HepG2 (cell line): ENCODE measurements at regions not wholly inside any gene's neighbourhood (a gene's known extent, or its start where the extent isn't known, plus 50 kb on each side); places are given as distances from the start of the nearest gene placed in this dataset.

Experiments
- CREM ChIP-seq, 2 experiments: sonication (generic) in 1 of 2; formaldehyde crosslinking in 1 of 2; IDR thresholded peaks; 2 replicates each; pipeline versions ENCODE4 v1.4.0 to v1.6.1; 2016 to 2020; ENCODE audit warnings: antibody characterized with exemption in 1 of 2, mild to moderate bottlenecking in 1 of 2, missing genetic modification reagents in 1 of 2
- CTCF ChIP-seq: sonication (generic); formaldehyde crosslinking; IDR thresholded peaks from 2 replicates; pipeline ENCODE4 v1.5.0; 2020; ENCODE audit warnings: mild to moderate bottlenecking, missing genetic modification reagents, moderate library complexity
- HCFC1 ChIP-seq: fragments of 150-350 bp; IDR thresholded peaks from 2 replicates; pipeline ENCODE4 v1.6.1; 2014; ENCODE audit warnings: low read depth, low read length
- KLF16 ChIP-seq, 2 experiments: sonication (generic) in 1 of 2; formaldehyde crosslinking in 1 of 2; IDR thresholded peaks; 2 replicates each; pipeline versions ENCODE4 v1.6.1 to v1.8.0; 2016 to 2023; ENCODE audit warnings: missing genetic modification reagents in 2 of 2, missing compliant biosample characterization in 1 of 2
- NR2C2 ChIP-seq: sonication (generic); formaldehyde crosslinking; IDR thresholded peaks from 2 replicates; pipeline ENCODE4 v1.4.0; 2020; ENCODE audit warnings: missing genetic modification reagents, mild to moderate bottlenecking, moderate library complexity, borderline replicate concordance
- RFXAP ChIP-seq: sonication (generic); formaldehyde crosslinking; IDR thresholded peaks from 2 replicates; pipeline ENCODE4 v1.4.0; 2020; ENCODE audit warnings: missing genetic modification reagents, borderline replicate concordance
- SMARCC2 ChIP-seq: fragments of 450-650 bp; IDR thresholded peaks from 2 replicates; pipeline ENCODE4 v1.6.1; 2017; ENCODE audit warnings: antibody characterized with exemption, mild to moderate bottlenecking
- UBTF ChIP-seq: sonication (generic); formaldehyde crosslinking; IDR thresholded peaks from 2 replicates; pipeline ENCODE4 v1.4.0; 2020; ENCODE audit warnings: mild to moderate bottlenecking, missing genetic modification reagents
- YY1 ChIP-seq: IDR thresholded peaks from 2 replicates; pipeline ENCODE4 v1.6.1; 2011; ENCODE audit warnings: low read length, low read depth, moderate library complexity, mild to moderate bottlenecking; ENCODE audit not compliant: insufficient read depth, insufficient replicate concordance
- ZKSCAN1 ChIP-seq: fragments of 150-350 bp; IDR thresholded peaks from 2 replicates; pipeline ENCODE4 v1.6.1; 2014; ENCODE audit warnings: low read length
- ZNF704 ChIP-seq: sonication (generic); formaldehyde crosslinking; IDR thresholded peaks from 2 replicates; pipeline ENCODE4 v1.8.1; 2023; ENCODE audit warnings: mild to moderate bottlenecking, inconsistent platforms, moderate library complexity, missing genetic modification reagents, borderline replicate concordance

GRCh38 chr15:66891776-66892175 lies 173.6 kb upstream of the SMAD3 start:
- TF ChIP-seq RFXAP (CRISPR knock-in tag), result no peak
- TF ChIP-seq KLF16 (CRISPR knock-in tag; IDR thresholded peaks at IDR 0.05), result no peak
- no peak for TF ChIP-seq NR2C2 (CRISPR knock-in tag)
- TF ChIP-seq HCFC1, result no peak
- TF ChIP-seq UBTF, result no peak
- TF ChIP-seq SMARCC2, result no peak
- TF ChIP-seq CTCF (CRISPR knock-in tag), result no peak
- no peak for TF ChIP-seq ZKSCAN1
- TF ChIP-seq YY1, result no peak
- no peak for TF ChIP-seq ZNF704
- TF ChIP-seq CREM (IDR thresholded peaks at IDR 0.05), result no peak
- no peak for TF ChIP-seq CREM (CRISPR knock-in tag; IDR thresholded peaks at IDR 0.05)
